H1 (cell line): ENCODE measurements at regions not wholly inside any gene's neighbourhood (a gene's known extent, or its start where the extent isn't known, plus 50 kb on each side); places are given as distances from the start of the nearest gene placed in this dataset.

Experiments used
- CTCF ChIA-PET: fragments of 300-600 bp; sonication (Branson Sonifier 250); formaldehyde crosslinking; loops from one replicate; lab custom pipeline; 2021; ENCODE audit not compliant: partially characterized antibody; lab: Charles Lee
- POLR2A ChIA-PET: fragments of 300-600 bp; sonication (Branson Sonifier 250); formaldehyde crosslinking; loops from one replicate; lab custom pipeline; 2021; ENCODE audit warnings: inconsistent platforms; ENCODE audit not compliant: partially characterized antibody; lab: Charles Lee
- DNase-seq, 2 experiments: peaks; one replicate each; pipeline versions ENCODE4 v3.0.0 to v3.0.0-alpha.2; 2010 to 2022; ENCODE audit warnings: low spot score in 2 of 2, low read depth in 1 of 2, mixed read lengths in 1 of 2
- FAIRE-seq: peaks from 2 replicates; lab custom pipeline; 2011; peaks lifted over from hg19 to GRCh38; lab: Jason Lieb, UNC
- H2AFZ ChIP-seq: 2 replicates; pipeline ENCODE4 v1.8.1; 2012; ENCODE audit warnings: low read length, inconsistent platforms
- H2AK5ac ChIP-seq: 2 replicates; pipeline ENCODE4 v1.6.1; 2013; ENCODE audit warnings: low read depth, low read length
- H2BK120ac ChIP-seq: replicated peaks from 2 replicates; pipeline ENCODE3; 2013; ENCODE audit warnings: low read depth, low read length, inconsistent platforms
- H2BK12ac ChIP-seq: 2 replicates; pipeline ENCODE4 v1.6.1; 2013; ENCODE audit warnings: low read depth, low read length
- H2BK15ac ChIP-seq: 2 replicates; pipeline ENCODE4 v1.6.1; 2013; ENCODE audit warnings: low read length
- H2BK20ac ChIP-seq: 2 replicates; pipeline ENCODE4 v1.6.1; 2013; ENCODE audit warnings: low read length
- H2BK5ac ChIP-seq: 2 replicates; pipeline ENCODE4 v1.6.1; 2013; ENCODE audit warnings: low read depth, low read length
- H3K14ac ChIP-seq: 2 replicates; pipeline ENCODE4 v1.6.1; 2013; ENCODE audit warnings: inconsistent platforms; ENCODE audit not compliant: insufficient read length
- H3K18ac ChIP-seq: 2 replicates; pipeline ENCODE4 v1.6.1; 2013; ENCODE audit warnings: low read length; ENCODE audit errors: extremely low read depth
- H3K23ac ChIP-seq: 2 replicates; pipeline ENCODE4 v1.6.1; 2013; ENCODE audit warnings: inconsistent platforms; ENCODE audit not compliant: insufficient read length
- H3K23me2 ChIP-seq: 2 replicates; pipeline ENCODE4 v1.6.1; 2013; ENCODE audit warnings: low read depth, low read length
- H3K27ac ChIP-seq: 2 replicates; pipeline ENCODE4 v1.6.1; 2011; ENCODE audit warnings: low read depth, low read length, inconsistent platforms
- H3K27me3 ChIP-seq, 4 experiments: replicated peaks in 1 of 4; 1 replicate in 1 of 4; 2 replicates in 3 of 4; pipeline versions ENCODE4 v1.6.1 to v1.8.1; 2011 to 2013; ENCODE audit warnings: low read length in 3 of 4, mild to moderate bottlenecking in 3 of 4, inconsistent platforms in 2 of 4, mixed read lengths in 2 of 4, moderate library complexity in 1 of 4; ENCODE audit not compliant: control insufficient read depth in 3 of 4, insufficient read depth in 3 of 4; ENCODE audit errors: extremely low read depth in 1 of 4
- H3K36me3 ChIP-seq, 4 experiments: 2 replicates each; pipeline versions ENCODE4 v1.6.1 to v1.8.1; 2011 to 2013; ENCODE audit warnings: mild to moderate bottlenecking in 4 of 4, low read length in 3 of 4, moderate library complexity in 2 of 4, control low read depth in 1 of 4, inconsistent platforms in 1 of 4; ENCODE audit not compliant: insufficient read depth in 4 of 4, control insufficient read depth in 2 of 4
- H3K4ac ChIP-seq: replicated peaks from 2 replicates; pipeline ENCODE3; 2013; ENCODE audit warnings: low read length, low read depth, mixed read lengths, inconsistent platforms; ENCODE audit not compliant: insufficient read length
- H3K4me1 ChIP-seq, 4 experiments: replicated peaks in 1 of 4; 1 replicate in 1 of 4; 2 replicates in 3 of 4; pipeline versions ENCODE4 v1.6.1 to v1.8.1; 2011 to 2013; ENCODE audit warnings: low read length in 3 of 4, inconsistent platforms in 2 of 4, mixed read lengths in 1 of 4; ENCODE audit not compliant: insufficient read depth in 4 of 4, control insufficient read depth in 3 of 4
- H3K4me2 ChIP-seq, 2 experiments: 2 replicates each; pipeline versions ENCODE4 v1.6.1 to v1.8.1; 2011 to 2013; ENCODE audit warnings: low read depth in 2 of 2, low read length in 2 of 2, control low read depth in 1 of 2, inconsistent platforms in 1 of 2, mild to moderate bottlenecking in 1 of 2; ENCODE audit not compliant: insufficient read depth in 1 of 2
- H3K4me3 ChIP-seq, 4 experiments: fragments of 200-600, 300-600 bp in 1 of 4; sonication (generic), shearing (Covaris generic), sonication (Bioruptor Twin) in 1 of 4; 2 replicates each; pipeline versions ENCODE4 v1.5.1 to v1.8.1; 2011 to 2016; ENCODE audit warnings: low read length in 4 of 4, low read depth in 3 of 4, control low read depth in 2 of 4, inconsistent platforms in 2 of 4, mild to moderate bottlenecking in 2 of 4, mixed read lengths in 1 of 4, moderate library complexity in 1 of 4; ENCODE audit not compliant: insufficient read depth in 2 of 4; ENCODE audit errors: extremely low read depth in 1 of 4
- H3K56ac ChIP-seq: replicated peaks from 2 replicates; pipeline ENCODE3; 2013; ENCODE audit warnings: low read depth, mild to moderate bottlenecking, mixed read lengths, low read length, inconsistent platforms; ENCODE audit not compliant: insufficient read length
- H3K79me1 ChIP-seq: 2 replicates; pipeline ENCODE4 v1.6.1; 2013; ENCODE audit warnings: low read depth, low read length, control low read depth
- H3K79me2 ChIP-seq, 2 experiments: 2 replicates each; pipeline versions ENCODE4 v1.6.1 to v1.8.1; 2012 to 2013; ENCODE audit warnings: low read length in 2 of 2, mild to moderate bottlenecking in 2 of 2, inconsistent platforms in 1 of 2; ENCODE audit not compliant: insufficient read depth in 2 of 2, control insufficient read depth in 1 of 2
- H3K9ac ChIP-seq, 4 experiments: replicated peaks in 1 of 4; 1 replicate in 1 of 4; 2 replicates in 3 of 4; pipeline versions ENCODE4 v1.6.1 to v1.8.1; 2011 to 2013; ENCODE audit warnings: low read depth in 3 of 4, low read length in 3 of 4, control low read depth in 2 of 4, mild to moderate bottlenecking in 2 of 4, moderate library complexity in 2 of 4, inconsistent platforms in 1 of 4; ENCODE audit errors: extremely low read depth in 1 of 4
- H3K9me3 ChIP-seq, 2 experiments: 2 replicates each; pipeline versions ENCODE4 v1.6.1 to v1.8.1; 2012 to 2013; ENCODE audit warnings: mild to moderate bottlenecking in 2 of 2, moderate library complexity in 2 of 2, control low read depth in 1 of 2, inconsistent platforms in 1 of 2, low read depth in 1 of 2, low read length in 1 of 2, mixed read lengths in 1 of 2; ENCODE audit not compliant: insufficient read depth in 2 of 2
- H4K20me1 ChIP-seq, 2 experiments: replicated peaks in 1 of 2; 2 replicates each; pipeline versions ENCODE3 to v1.8.1; 2011 to 2013; ENCODE audit warnings: inconsistent platforms in 2 of 2, low read length in 2 of 2, mild to moderate bottlenecking in 1 of 2; ENCODE audit not compliant: insufficient read depth in 2 of 2, control insufficient read depth in 1 of 2
- H4K5ac ChIP-seq: 2 replicates; pipeline ENCODE4 v1.6.1; 2013; ENCODE audit warnings: low read length, low read depth, mixed read lengths, inconsistent platforms; ENCODE audit not compliant: insufficient read length
- H4K8ac ChIP-seq: 2 replicates; pipeline ENCODE4 v1.8.0; 2013; ENCODE audit warnings: mild to moderate bottlenecking, moderate library complexity, low read length, inconsistent platforms; ENCODE audit not compliant: insufficient read depth; ENCODE audit errors: extremely low read depth
- H4K91ac ChIP-seq: replicated peaks from 2 replicates; pipeline ENCODE3; 2013; ENCODE audit warnings: low read length, mixed read lengths, inconsistent platforms; ENCODE audit not compliant: insufficient read length
- CREB1 ChIP-seq: IDR thresholded peaks from 2 replicates; pipeline ENCODE4 v1.6.1; 2012; ENCODE audit warnings: inconsistent platforms
- SRF ChIP-seq: IDR thresholded peaks from 2 replicates; pipeline ENCODE4 v1.6.1; 2011; ENCODE audit warnings: mild to moderate bottlenecking, low read depth, low read length, moderate library complexity
- SUZ12 ChIP-seq: fragments of 200-600 bp; sonication (generic); IDR thresholded peaks from 2 replicates; pipeline ENCODE4 v1.6.1; 2012; ENCODE audit warnings: mild to moderate bottlenecking, inconsistent platforms, low read length, moderate library complexity, mixed read lengths
- TCF12 ChIP-seq: IDR thresholded peaks from 2 replicates; pipeline ENCODE4 v1.6.1; 2011; ENCODE audit warnings: low read depth, mild to moderate bottlenecking, low read length
- YY1 ChIP-seq: IDR thresholded peaks from 2 replicates; pipeline ENCODE4 v1.6.1; 2011; ENCODE audit warnings: low read depth, mild to moderate bottlenecking, low read length
- WGBS, 2 experiments: shearing (Covaris generic) in 1 of 2; methylation state at CpG; one replicate each; pipeline versions ENCODE4 v1.1.6 to v1.1.7; 2013 to 2015; ENCODE audit warnings: low lambda C conversion rate in 2 of 2, mixed read lengths in 2 of 2, inconsistent platforms in 1 of 2, low coverage in 1 of 2, missing lambda C conversion rate in 1 of 2; ENCODE audit not compliant: insufficient replicate concordance in 2 of 2, insufficient coverage in 1 of 2, insufficient read length in 1 of 2; ENCODE audit errors: extremely low coverage in 1 of 2, missing lambda C conversion rate in 1 of 2; 5-methylcytosine and 5-hydroxymethylcytosine counted together

DNA sequence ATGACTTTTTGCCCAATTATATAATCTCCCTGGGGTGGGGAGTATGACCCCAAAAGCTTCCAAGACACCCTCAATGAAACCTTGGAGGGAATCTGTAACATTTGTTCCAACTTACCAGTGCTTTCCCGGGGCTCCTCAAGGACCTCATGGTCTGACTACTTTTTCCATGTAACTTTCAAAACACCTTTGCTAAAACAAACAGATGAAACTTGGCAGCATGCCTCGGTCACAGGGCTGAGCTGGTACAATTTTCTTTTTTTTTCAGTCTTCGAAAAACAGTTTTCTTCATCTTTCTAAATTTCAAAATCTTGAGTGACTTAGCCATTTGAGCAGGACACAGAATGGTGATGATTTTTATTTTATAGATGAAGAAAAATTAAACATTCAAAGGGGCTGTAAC lies 241.2 kb downstream of the BMP7 start:
- Histone ChIP-seq H2BK12ac (no peak overlapping the region), H2BK20ac (no peak overlapping the region), H3K4me3 (no peak overlapping the region), H3K14ac (no peak overlapping the region), H4K5ac (no peak overlapping the region), H3K27ac (no peak overlapping the region), H4K91ac (no peak overlapping the region), H3K79me1 (no peaks in the 10 kb centered on the region), H3K36me3 (no peaks in the 10 kb centered on the region), H4K20me1 (no peaks in the 10 kb centered on the region), H3K9me3 (no peaks in the 10 kb centered on the region), H3K79me2 (no peaks in the 10 kb centered on the region), H2BK120ac (no peak overlapping the region), H3K4ac (no peak overlapping the region), H3K23ac (no peak overlapping the region), H3K56ac (no peak overlapping the region), H2AFZ (no peak overlapping the region), H3K23me2 (no peaks in the 10 kb centered on the region), H3K4me1 (peaks cover 0 to 14% (median 6%) of the 10 kb centered on the region in 4 experiments; a peak in 6 of 7 replicates), H3K9ac (no peak overlapping the region), H4K8ac (no peak overlapping the region), H3K27me3 (peaks cover 0 to 2% (median 0%) of the 10 kb centered on the region in 4 experiments; a peak in 1 of 7 replicates), H2BK15ac (no peak overlapping the region), H2AK5ac (no peak overlapping the region), H3K18ac (no peak overlapping the region), H2BK5ac (no peak overlapping the region), H3K4me2 (no peak overlapping the region)
- ChIA-PET POLR2A (interaction anchor here (1.2 kb wide), 1 partner anchor 18 kb away, joined by 3 read pairs; no protein-coding TSS in a partner anchor), CTCF (interaction anchor here (1.0 to 2.3 kb wide), 9 partner anchors 8 to 193 kb away, joined by 3 to 11 read pairs (median 4); no protein-coding TSS in a partner anchor)
- WGBS, 2 experiments, result 82% methylated on average over 3 of the region's 3 CpGs; no CpG with 5 or more reads in 1 of the 2 experiments
- no peak for DNase-seq
- no peak for FAIRE-seq
- TF ChIP-seq YY1, result no peak
- TF ChIP-seq SRF, result no peak
- TF ChIP-seq TCF12, result no peak
- no peak for TF ChIP-seq CREB1
- no peak for TF ChIP-seq SUZ12
